Right cardiac atrium (tissue), 5 donors: ENCODE measurements at regions not wholly inside any gene's neighbourhood (a gene's known extent, or its start where the extent isn't known, plus 50 kb on each side); places are given as distances from the start of the nearest gene placed in this dataset.
"Not testable (repeated sequence)": the region's sequence is repeated elsewhere in the genome, so short reads cannot be mapped to it uniquely, and the experiment has no call there.

Experiments
- ATAC-seq, 2 donors: fragments of 200-7000 bp; cut with Tn5 transposase; one replicate each; pipeline versions ENCODE4 v1.8.0 to v1.9.1; 2020; ENCODE audit warnings: moderate library complexity in 2 of 2, mild to moderate bottlenecking in 1 of 2
- DNase-seq, 3 donors: peaks; one replicate each; pipeline ENCODE4 v3.0.0-alpha.2; 2020
- H3K27ac ChIP-seq: one replicate; pipeline ENCODE4 v1.5.1; 2013; ENCODE audit warnings: mild to moderate bottlenecking, low read length, control low read depth, moderate library complexity
- H3K27me3 ChIP-seq: one replicate; pipeline ENCODE4 v1.6.1; 2013; ENCODE audit not compliant: control insufficient read depth, insufficient read depth
- H3K4me1 ChIP-seq: one replicate; pipeline ENCODE4 v1.6.1; 2013; ENCODE audit warnings: low read length; ENCODE audit not compliant: control insufficient read depth, insufficient read depth
- H3K4me3 ChIP-seq: one replicate; pipeline ENCODE4 v1.5.1; 2013; ENCODE audit warnings: low read length, control low read depth
- H3K9me3 ChIP-seq: one replicate; pipeline ENCODE4 v1.6.1; 2013; ENCODE audit warnings: low read length; ENCODE audit not compliant: control insufficient read depth
- WGBS: extraction: QIAGEN DNeasy Blood & Tissue Kit; methylation state at CpG from one replicate; pipeline ENCODE4 v1.1.7; 2013; 5-methylcytosine and 5-hydroxymethylcytosine counted together
- intact Hi-C, 4 donors: fragments of 100-400 bp; cut with DNase I; formaldehyde crosslinking; loops; one replicate each; pipeline versions ENCODE4 v1.11.0 to v1.14.0; 2022 to 2023
- donor health status: healthy with polysubstance abuse.
- donor health status: DM: no; HTN: yes; CAD: no.
- donor health status: DM: no; HTN: no; CAD: no.
- donor health status: DM: no; HTN: yes; CAD: no; lungs with severe emphysema.
- donor health status: DM: yes; HTN: yes; CAD: no.

GRCh38 chr9:106772523-106773290 lies 90.3 kb upstream of the ZNF462 start:
- DNase-seq (no peak), ATAC-seq (no peak)
- Histone ChIP-seq H3K27ac (no peak overlapping the region), H3K27me3 (no peaks in the 10 kb centered on the region), H3K4me3 (no peak overlapping the region), H3K9me3 (no peaks in the 10 kb centered on the region), H3K4me1 (no peaks in the 10 kb centered on the region)
- WGBS, result 73% methylated on average over 5 of the region's 5 CpGs
- intact Hi-C loops, result no loop called here

GRCh38 chr9:106773750-106774149 lies 89.2 kb upstream of the ZNF462 start:
- intact Hi-C loops, result no loop called here
- H3K27ac ChIP-seq, result no peak overlapping the region

GRCh38 chr9:106775960-106776359 lies 87.0 kb upstream of the ZNF462 start:
- intact Hi-C loops, result no loop called here
- ATAC-seq (no peak), DNase-seq (no peak)
- Histone ChIP-seq H3K4me1 (no peaks in the 10 kb centered on the region), H3K4me3 (no peak overlapping the region), H3K9me3 (no peaks in the 10 kb centered on the region), H3K27me3 (no peaks in the 10 kb centered on the region), H3K27ac (no peak overlapping the region)
- WGBS, result 92% methylated on average over 3 of the region's 3 CpGs

More at GRCh38 chr9:106773750-106774149, 89.2 kb upstream of the ZNF462 start:
- Histone ChIP-seq H3K27me3 (no peaks in the 10 kb centered on the region), H3K4me1 (no peaks in the 10 kb centered on the region), H3K4me3 (no peak overlapping the region), H3K9me3 (no peaks in the 10 kb centered on the region)
- no peak for ATAC-seq
- WGBS, result 76% methylated on average over 7 of the region's 7 CpGs
- no peak for DNase-seq

- DNase-seq (no peak), ATAC-seq (no peak)
- intact Hi-C loops, result no loop called here
- no peak overlapping the region for H3K27ac ChIP-seq
- no peaks in the 10 kb centered on the region for H3K4me1 ChIP-seq
- no peaks in the 10 kb centered on the region for H3K9me3 ChIP-seq
- no peaks in the 10 kb centered on the region for H3K27me3 ChIP-seq
- H3K4me3 ChIP-seq, result no peak overlapping the region
Measured at GRCh38 chr9:106779796-106780195, 83.2 kb upstream of the ZNF462 start.

GRCh38 chr9:106783121-106783520 lies 79.8 kb upstream of the ZNF462 start:
- no peak overlapping the region for H3K4me3 ChIP-seq
- no peaks in the 10 kb centered on the region for H3K9me3 ChIP-seq
- no peaks in the 10 kb centered on the region for H3K27me3 ChIP-seq
- H3K4me1 ChIP-seq, result no peaks in the 10 kb centered on the region
- ATAC-seq (no peak), DNase-seq (no peak)
- intact Hi-C loops, result no loop called here
- WGBS, result 98% methylated on average over 1 of the region's 1 CpG
- H3K27ac ChIP-seq, result no peak overlapping the region

GRCh38 chr9:106784076-106784475 lies 78.9 kb upstream of the ZNF462 start:
- DNase-seq (no peak), ATAC-seq (no peak)
- Histone ChIP-seq H3K4me1 (no peaks in the 10 kb centered on the region), H3K4me3 (no peak overlapping the region), H3K9me3 (no peaks in the 10 kb centered on the region), H3K27ac (no peak overlapping the region), H3K27me3 (no peaks in the 10 kb centered on the region)
- 51% methylated on average over 3 of the region's 3 CpGs for WGBS
- intact Hi-C loops, result no loop called here

- H3K4me1 ChIP-seq, result no peaks in the 10 kb centered on the region
- no peaks in the 10 kb centered on the region for H3K9me3 ChIP-seq
- DNase-seq (no peak), ATAC-seq (no peak)
- H3K4me3 ChIP-seq, result no peak overlapping the region
- WGBS, result 84% methylated on average over 3 of the region's 3 CpGs
- H3K27me3 ChIP-seq, result no peaks in the 10 kb centered on the region
- intact Hi-C loops, result no loop called here
- H3K27ac ChIP-seq, result no peak overlapping the region
Measured at GRCh38 chr9:106785200-106785599, 77.8 kb upstream of the ZNF462 start.

- H3K4me3 ChIP-seq, H3K27me3 ChIP-seq, H3K27ac ChIP-seq, H3K9me3 ChIP-seq, DNase-seq, H3K4me1 ChIP-seq, intact Hi-C loops, ATAC-seq: not testable (repeated sequence)
- WGBS, result 54% methylated on average over 2 of the region's 2 CpGs
Measured at GRCh38 chr9:106788021-106788420, 74.9 kb upstream of the ZNF462 start.

- no peaks in the 10 kb centered on the region for H3K4me1 ChIP-seq
- no peak overlapping the region for H3K4me3 ChIP-seq
- no peak overlapping the region for H3K27ac ChIP-seq
- ATAC-seq, result no peak
- H3K27me3 ChIP-seq, result no peaks in the 10 kb centered on the region
- intact Hi-C loops, result no loop called here
- DNase-seq, result no peak
- no peaks in the 10 kb centered on the region for H3K9me3 ChIP-seq
- 54% methylated on average over 4 of the region's 4 CpGs for WGBS
Measured at GRCh38 chr9:106795031-106795430, 67.9 kb upstream of the ZNF462 start.

GRCh38 chr9:106796771-106797170 lies 66.2 kb upstream of the ZNF462 start:
- Histone ChIP-seq H3K27me3 (no peaks in the 10 kb centered on the region), H3K4me3 (no peak overlapping the region), H3K27ac (no peak overlapping the region), H3K9me3 (no peaks in the 10 kb centered on the region), H3K4me1 (no peaks in the 10 kb centered on the region)
- intact Hi-C loops, result no loop called here
- no peak for DNase-seq
- ATAC-seq, result no peak

GRCh38 chr9:106797299-106797698 lies 65.7 kb upstream of the ZNF462 start:
- intact Hi-C loops, result no loop called here
- no peaks in the 10 kb centered on the region for H3K27me3 ChIP-seq
- no peak overlapping the region for H3K4me3 ChIP-seq
- no peak overlapping the region for H3K27ac ChIP-seq
- H3K4me1 ChIP-seq, result no peaks in the 10 kb centered on the region
- ATAC-seq (no peak), DNase-seq (no peak)
- WGBS, result 89% methylated on average over 2 of the region's 2 CpGs
- no peaks in the 10 kb centered on the region for H3K9me3 ChIP-seq
